Astrocyte (in vitro differentiated cells and primary cell): ENCODE measurements at regions not wholly inside any gene's neighbourhood (a gene's known extent, or its start where the extent isn't known, plus 50 kb on each side); places are given as distances from the start of the nearest gene placed in this dataset.

ENCODE experiments used
- CTCF ChIP-seq: IDR thresholded peaks from 2 replicates; pipeline ENCODE4 v1.5.1; 2011; ENCODE audit warnings: low read depth, mild to moderate bottlenecking, inconsistent platforms, low read length, moderate library complexity; ENCODE audit not compliant: insufficient read depth
- EZH2 ChIP-seq: IDR thresholded peaks from 2 replicates; pipeline ENCODE4 v1.6.1; 2012; ENCODE audit warnings: mild to moderate bottlenecking, low read length, inconsistent platforms; ENCODE audit not compliant: insufficient read depth

- TF ChIP-seq CTCF (no peak), EZH2 (no peak)
Observed at GRCh38 chr10:44437840-44438511, 53.1 kb upstream of the CXCL12 start.
